OCI-LY3 (cell line): ENCODE measurements at regions not wholly inside any gene's neighbourhood (a gene's known extent, or its start where the extent isn't known, plus 50 kb on each side); places are given as distances from the start of the nearest gene placed in this dataset.

Experiments
- H2AFZ ChIP-seq: fragments of 200-600, 300-600 bp; shearing (Covaris generic); 2 replicates; pipeline ENCODE4 v1.6.0; 2014; ENCODE audit warnings: antibody characterized with exemption, low read depth, low read length
- H3K27ac ChIP-seq: fragments of 200-600, 300-600 bp; sonication (generic); 2 replicates; pipeline ENCODE4 v1.5.1; 2014; ENCODE audit warnings: mild to moderate bottlenecking, low read length, moderate library complexity, mixed read lengths
- H3K27me3 ChIP-seq: fragments of 200-600, 300-600 bp; sonication (generic); 2 replicates; pipeline ENCODE4 v1.6.1; 2014; ENCODE audit warnings: low read depth, low read length, mixed read lengths
- H3K36me3 ChIP-seq: fragments of 200-600, 300-600 bp; sonication (generic); replicated peaks from 2 replicates; pipeline ENCODE3; 2014; ENCODE audit warnings: low read depth, low read length, mixed read lengths
- H3K4me1 ChIP-seq: fragments of 300-600, 200-600 bp; sonication (generic); 2 replicates; pipeline ENCODE4 v1.6.1; 2014; ENCODE audit warnings: low read length, mixed read lengths
- H3K4me2 ChIP-seq: fragments of 200-600, 300-600 bp; sonication (generic); 2 replicates; pipeline ENCODE4 v1.6.1; 2014; ENCODE audit warnings: low read length, mixed read lengths
- H3K4me3 ChIP-seq: fragments of 300-600, 200-600 bp; sonication (generic); 2 replicates; pipeline ENCODE4 v1.5.1; 2014; ENCODE audit warnings: antibody characterized with exemption, mild to moderate bottlenecking, low read length, moderate library complexity
- H3K79me2 ChIP-seq: fragments of 300-600, 200-600 bp; shearing (Covaris generic); 2 replicates; pipeline ENCODE4 v1.6.1; 2014; ENCODE audit warnings: mild to moderate bottlenecking, low read length, mixed read lengths
- H3K9ac ChIP-seq: fragments of 300-600, 200-600 bp; shearing (Covaris generic); 2 replicates; pipeline ENCODE4 v1.6.0; 2014; ENCODE audit warnings: mild to moderate bottlenecking, low read length, moderate library complexity
- H3K9me3 ChIP-seq: fragments of 200-600, 300-600 bp; shearing (Covaris generic); 2 replicates; pipeline ENCODE4 v1.6.1; 2014; ENCODE audit warnings: low read length, mixed read lengths; ENCODE audit not compliant: insufficient read depth
- H4K20me1 ChIP-seq: fragments of 200-600, 300-600 bp; sonication (generic); 2 replicates; pipeline ENCODE4 v1.6.1; 2016; ENCODE audit warnings: low read length, mixed read lengths; ENCODE audit not compliant: insufficient read depth
- CTCF ChIP-seq: fragments of 200-600, 300-600 bp; sonication (generic); IDR thresholded peaks from 2 replicates; pipeline ENCODE4 v1.5.1; 2014; ENCODE audit warnings: antibody characterized with exemption, low read length, low read depth
- EZH2phosphoT487 ChIP-seq: fragments of 200-600 bp; shearing (Covaris generic); IDR thresholded peaks from 2 replicates; pipeline ENCODE4 v1.6.1; 2018; ENCODE audit warnings: antibody characterized with exemption, mixed run types, low read depth

GRCh38 chr18:41693008-41693407, 262.0 kb upstream of the PIK3C3 start:
- Histone ChIP-seq H4K20me1 (no peaks in the 10 kb centered on the region), H3K9ac (no peak overlapping the region), H3K4me2 (no peak overlapping the region), H3K27ac (no peak overlapping the region), H3K9me3 (no peaks in the 10 kb centered on the region), H3K79me2 (no peaks in the 10 kb centered on the region), H2AFZ (no peak overlapping the region), H3K4me1 (peaks cover 12% of the 10 kb centered on the region), H3K36me3 (no peaks in the 10 kb centered on the region), H3K4me3 (no peak overlapping the region), H3K27me3 (no peaks in the 10 kb centered on the region)
- TF ChIP-seq CTCF (no peak), EZH2phosphoT487 (no peak)

GRCh38 chr18:41690332-41691127, 264.5 kb upstream of the PIK3C3 start:
- Histone ChIP-seq H3K79me2 (no peaks in the 10 kb centered on the region), H3K4me2 (no peak overlapping the region), H3K4me1 (peaks cover 9% of the 10 kb centered on the region), H3K27me3 (no peaks in the 10 kb centered on the region), H3K27ac (no peak overlapping the region), H3K9me3 (no peaks in the 10 kb centered on the region), H2AFZ (no peak overlapping the region), H4K20me1 (no peaks in the 10 kb centered on the region), H3K36me3 (no peaks in the 10 kb centered on the region), H3K4me3 (no peak overlapping the region), H3K9ac (no peak overlapping the region)
- TF ChIP-seq CTCF (no peak), EZH2phosphoT487 (no peak)

GRCh38 chr18:41687138-41687537, 267.9 kb upstream of the PIK3C3 start:
- TF ChIP-seq EZH2phosphoT487 (no peak), CTCF (no peak)
- Histone ChIP-seq H3K79me2 (no peaks in the 10 kb centered on the region), H3K9ac (no peak overlapping the region), H3K27me3 (no peaks in the 10 kb centered on the region), H3K36me3 (no peaks in the 10 kb centered on the region), H4K20me1 (no peaks in the 10 kb centered on the region), H2AFZ (no peak overlapping the region), H3K4me3 (no peak overlapping the region), H3K27ac (no peak overlapping the region), H3K4me2 (no peak overlapping the region), H3K4me1 (no peaks in the 10 kb centered on the region), H3K9me3 (no peaks in the 10 kb centered on the region)

- TF ChIP-seq CTCF (no peak), EZH2phosphoT487 (no peak)
- Histone ChIP-seq H3K9me3 (no peaks in the 10 kb centered on the region), H4K20me1 (no peaks in the 10 kb centered on the region), H3K4me2 (no peak overlapping the region), H3K9ac (no peak overlapping the region), H3K36me3 (no peaks in the 10 kb centered on the region), H3K4me3 (no peak overlapping the region), H2AFZ (no peak overlapping the region), H3K4me1 (no peaks in the 10 kb centered on the region), H3K27me3 (no peaks in the 10 kb centered on the region), H3K79me2 (no peaks in the 10 kb centered on the region), H3K27ac (no peak overlapping the region)
These were observed 273.7 kb upstream of the PIK3C3 start for GRCh38 chr18:41681138-41681880.
